ENCODE measurements at regions not wholly inside any gene's neighbourhood (a gene's known extent, or its start where the extent isn't known, plus 50 kb on each side); places are given as distances from the start of the nearest gene placed in this dataset.

DNA sequence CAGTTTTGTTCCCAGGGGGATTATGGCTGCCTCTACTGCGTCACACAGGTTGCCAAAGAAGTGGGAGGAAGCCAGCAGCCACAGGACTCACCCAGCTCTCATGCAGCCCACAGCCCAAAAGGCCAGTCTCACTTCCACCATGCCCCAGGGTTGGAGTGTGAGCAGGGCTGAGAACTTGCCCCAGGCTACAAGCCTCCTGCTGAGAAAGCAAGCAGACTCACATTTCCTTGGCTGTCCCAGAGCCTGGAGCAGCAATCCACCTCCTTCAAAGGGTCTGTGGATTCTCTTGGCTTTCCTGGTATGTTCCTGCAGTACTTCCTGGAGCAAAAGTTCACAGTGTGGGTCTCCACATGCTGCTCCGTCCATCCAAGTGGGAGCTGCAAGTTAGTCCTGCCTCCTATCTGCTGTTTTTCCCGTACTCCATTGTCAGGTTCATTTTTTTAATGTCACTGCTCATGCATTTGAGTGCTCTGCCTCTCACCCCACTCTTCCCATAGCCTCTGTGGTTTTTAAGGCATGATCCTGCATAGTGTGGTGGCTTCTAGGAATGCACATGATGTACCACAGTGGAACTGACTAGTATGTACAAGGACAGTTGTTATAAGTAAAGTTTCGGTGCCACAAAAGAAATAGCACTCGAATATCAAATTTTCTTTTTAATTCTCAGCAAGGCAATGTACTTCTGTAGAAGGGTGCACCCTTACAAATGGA is 56.2 kb upstream of the ARHGEF7 start:
- TF ChIP-seq POLR2A (IDR thresholded peaks at IDR 0.05; ENCODE audit: low read length) (no peak), GATA1 (IDR thresholded peaks at IDR 0.05; ENCODE audit: low read depth, low read length) (no peak)
